HS-5 (cell line): ENCODE measurements at regions not wholly inside any gene's neighbourhood (a gene's known extent, or its start where the extent isn't known, plus 50 kb on each side); places are given as distances from the start of the nearest gene placed in this dataset.

ENCODE experiments used
- DNase-seq: peaks from one replicate; pipeline ENCODE4 v3.0.0-alpha.2; 2012; ENCODE audit warnings: low read depth

- DNase-seq, result no peak
Observed at GRCh38 chr2:16081316-16082200, 141.2 kb downstream of the MYCN start.

GRCh38 chr2:16080516-16080915 is 140.2 kb downstream of the MYCN start:
- DNase-seq, result no peak

GRCh38 chr2:16080071-16080470 is 139.7 kb downstream of the MYCN start:
- DNase-seq, result no peak

- no peak for DNase-seq
Observed at GRCh38 chr2:16079637-16080036, 139.3 kb downstream of the MYCN start.

- DNase-seq, result no peak
Observed at GRCh38 chr2:16077601-16078000, 137.3 kb downstream of the MYCN start.

- no peak for DNase-seq
Observed at GRCh38 chr2:16076911-16077310, 136.6 kb downstream of the MYCN start.

- DNase-seq, result no peak
Observed at GRCh38 chr2:16075045-16076012, 135.0 kb downstream of the MYCN start.

GRCh38 chr2:16073921-16074425 is 133.6 kb downstream of the MYCN start:
- no peak for DNase-seq

- no peak for DNase-seq
Observed at GRCh38 chr2:16073471-16073870, 133.1 kb downstream of the MYCN start.

- no peak for DNase-seq
Observed at GRCh38 chr2:16072638-16073290, 132.4 kb downstream of the MYCN start.

- DNase-seq, result no peak
Observed at GRCh38 chr2:16071865-16072637, 131.7 kb downstream of the MYCN start.

GRCh38 chr2:16071039-16071864 is 130.9 kb downstream of the MYCN start:
- no peak for DNase-seq

GRCh38 chr2:16070648-16070971 is 130.3 kb downstream of the MYCN start:
- DNase-seq, result no peak

GRCh38 chr2:16069933-16070647 is 129.7 kb downstream of the MYCN start:
- no peak for DNase-seq

- DNase-seq, result no peak
Observed at GRCh38 chr2:16069663-16069932, 129.2 kb downstream of the MYCN start.

- no peak for DNase-seq
Observed at GRCh38 chr2:16068552-16068940, 128.2 kb downstream of the MYCN start.

- no peak for DNase-seq
Observed at GRCh38 chr2:16067866-16068551, 127.7 kb downstream of the MYCN start.

- DNase-seq, result no peak
Observed at GRCh38 chr2:16067444-16067843, 127.1 kb downstream of the MYCN start.

GRCh38 chr2:16067037-16067406 is 126.7 kb downstream of the MYCN start:
- no peak for DNase-seq
